K562 (cell line): ENCODE measurements at regions not wholly inside any gene's neighbourhood (a gene's known extent, or its start where the extent isn't known, plus 50 kb on each side); places are given as distances from the start of the nearest gene placed in this dataset.

Source experiments
- ATAC-seq: fragments of 200-7000 bp; cut with Tn5 transposase; 3 replicates; pipeline ENCODE4 v1.9.1; 2020; ENCODE audit warnings: moderate library complexity
- BruUV-seq: library from RNA; stranded (reverse); fragments of 400-500 nt; replicated peaks from 2 replicates; lab custom pipeline; 2021; lab: Mats Ljungman, UMichigan
- CTCF ChIA-PET: fragments of 300-600 bp; formaldehyde crosslinking; extraction: SDS; loops from one replicate; lab custom pipeline; 2021; ENCODE audit warnings: low intra/inter-chr PET ratio; lab: Yijun Ruan, JAX
- POLR2A ChIA-PET: fragments of 300-600, 350-650 bp; sonication (Branson Sonifier 250); formaldehyde crosslinking; extraction: SDS; loops from one replicate; lab custom pipeline; 2021; ENCODE audit warnings: antibody characterized with exemption, inconsistent platforms; lab: Yijun Ruan, JAX
- DNase-seq, 4 experiments: peaks; one replicate each; pipeline versions ENCODE4 v3.0.0 to v3.0.0-alpha.2; 2011 to 2018; ENCODE audit warnings: low spot score in 3 of 4, mixed read lengths in 3 of 4; ENCODE audit errors: extremely low read depth in 1 of 4
- FAIRE-seq: peaks from 2 replicates; lab custom pipeline; 2011; peaks lifted over from hg19 to GRCh38; lab: Jason Lieb, UNC
- H2AFZ ChIP-seq: 2 replicates; pipeline ENCODE4 v1.6.0; 2011; ENCODE audit warnings: low read depth, low read length, control low read depth, inconsistent platforms
- H3K27ac ChIP-seq: fragments of 200-600 bp; 3 replicates; pipeline ENCODE4 v1.8.0; 2011; ENCODE audit warnings: low read depth, mild to moderate bottlenecking, control low read depth, inconsistent platforms, low read length, moderate library complexity, mixed read lengths; ENCODE audit errors: extremely low read depth
- H3K27me3 ChIP-seq, 2 experiments: fragments of 300-600 bp in 1 of 2; 2 replicates in 1 of 2; 3 replicates in 1 of 2; pipeline versions ENCODE4 v1.6.0 to v1.8.0; 2011; ENCODE audit warnings: inconsistent platforms in 2 of 2, low read length in 2 of 2, mild to moderate bottlenecking in 1 of 2, mixed read lengths in 1 of 2, moderate library complexity in 1 of 2; ENCODE audit not compliant: control insufficient read depth in 2 of 2, insufficient read depth in 2 of 2
- H3K36me3 ChIP-seq: fragments of 300-600 bp; 3 replicates; pipeline ENCODE4 v1.8.0; 2011; ENCODE audit warnings: mild to moderate bottlenecking, low read length, inconsistent platforms; ENCODE audit not compliant: control insufficient read depth, insufficient read depth
- H3K4me1 ChIP-seq, 2 experiments: fragments of 200-600 bp in 1 of 2; replicated peaks in 1 of 2; 2 replicates in 1 of 2; 3 replicates in 1 of 2; pipeline versions ENCODE4 v1.5.1 to v1.8.0; 2011; ENCODE audit warnings: inconsistent platforms in 2 of 2, low read length in 2 of 2, mild to moderate bottlenecking in 1 of 2, mixed read lengths in 1 of 2, moderate library complexity in 1 of 2; ENCODE audit not compliant: control insufficient read depth in 2 of 2, insufficient read depth in 2 of 2
- H3K4me2 ChIP-seq: 2 replicates; pipeline ENCODE4 v1.6.1; 2011; ENCODE audit warnings: low read length, control low read depth, inconsistent platforms, mixed read lengths; ENCODE audit not compliant: insufficient read depth
- H3K4me3 ChIP-seq: fragments of 200-600 bp; sonication (generic), shearing (Covaris generic); 2 replicates; pipeline ENCODE4 v1.5.1; 2016; ENCODE audit warnings: control low read depth, inconsistent platforms
- H3K79me2 ChIP-seq: fragments of 200-600 bp; 3 replicates; pipeline ENCODE4 v1.8.0; 2011; ENCODE audit warnings: low read length, inconsistent platforms; ENCODE audit not compliant: control insufficient read depth, insufficient read depth
- H3K9ac ChIP-seq, 2 experiments: 2 replicates each; pipeline versions ENCODE4 v1.6.0 to v1.6.1; 2011; ENCODE audit warnings: low read depth in 2 of 2, low read length in 2 of 2, control low read depth in 1 of 2, inconsistent platforms in 1 of 2, mild to moderate bottlenecking in 1 of 2, mixed read lengths in 1 of 2; ENCODE audit not compliant: insufficient read depth in 1 of 2
- H3K9me1 ChIP-seq: one replicate; pipeline ENCODE4 v1.6.0; 2011; ENCODE audit warnings: inconsistent platforms, mild to moderate bottlenecking, low read length, moderate library complexity; ENCODE audit not compliant: control insufficient read depth, insufficient read depth
- H3K9me3 ChIP-seq: replicated peaks from 2 replicates; pipeline ENCODE4 v1.5.1; 2011; ENCODE audit warnings: low read depth, low read length, inconsistent platforms; ENCODE audit not compliant: control insufficient read depth, insufficient read depth
- H4K20me1 ChIP-seq: replicated peaks from 2 replicates; pipeline ENCODE4 v1.6.1; 2011; ENCODE audit warnings: low read length, inconsistent platforms, mixed read lengths; ENCODE audit not compliant: control insufficient read depth, insufficient read depth
- POLR2AphosphoS5 ChIP-seq: IDR thresholded peaks from 2 replicates; pipeline ENCODE4 v1.6.1; 2011; ENCODE audit warnings: mild to moderate bottlenecking, low read depth, low read length, moderate library complexity; ENCODE audit not compliant: control insufficient read depth, insufficient read depth
- WGBS: fragments of 100-300 bp; shearing (Covaris generic); methylation state at CpG from one replicate; pipeline ENCODE4 v1.1.6; 2016; ENCODE audit warnings: low coverage, mixed read lengths; ENCODE audit not compliant: insufficient coverage; ENCODE audit errors: missing lambda C conversion rate; 5-methylcytosine and 5-hydroxymethylcytosine counted together
- in situ Hi-C: fragments of 300-500 bp; cut with MboI; formaldehyde crosslinking; loops from 4 replicates; pipeline ENCODE4 v1.15.0; 2018; ENCODE audit warnings: inconsistent platforms, mixed read lengths
- intact Hi-C: fragments of 100-400 bp; cut with micrococcal nuclease; formaldehyde crosslinking; loops from 2 replicates; pipeline ENCODE4 v1.14.2; 2022
- TF ChIP-seq, protein P1 (sequence below): IDR thresholded peaks from 2 replicates; pipeline ENCODE4 v1.6.1; 2011; ENCODE audit warnings: borderline replicate concordance, low read depth, mild to moderate bottlenecking, moderate library complexity, low read length; ENCODE audit not compliant: insufficient read depth, poor library complexity, severe bottlenecking

DNA sequence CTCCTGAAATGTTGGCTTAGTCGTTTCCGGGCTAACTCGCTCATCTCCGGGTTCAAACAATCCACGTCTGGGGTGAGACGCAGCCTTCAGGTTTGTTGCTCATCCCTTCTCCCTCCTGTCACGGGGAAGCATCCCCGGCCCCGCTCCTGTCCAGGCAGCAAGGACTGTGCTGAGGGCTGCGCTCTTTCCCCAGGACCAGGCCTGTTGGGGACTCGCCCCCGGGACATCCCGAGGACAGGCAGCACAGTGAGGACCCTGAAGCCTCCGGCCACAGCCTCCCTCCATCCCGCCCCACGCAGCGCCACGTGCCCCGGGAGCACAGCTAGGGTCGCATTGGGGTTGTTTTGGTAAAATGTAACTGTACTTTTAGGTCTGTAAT lies 252.0 kb downstream of the BRD1 start:
- Histone ChIP-seq H3K9me1 (peaks cover 3% of the 10 kb centered on the region), H3K36me3 (peaks cover 4% of the 10 kb centered on the region; the same call in 2 of the 3 replicates), H3K4me2 (no peak overlapping the region), H3K79me2 (peaks cover 34% of the 10 kb centered on the region), H3K9ac (no peak overlapping the region), H3K9me3 (peaks cover 7% of the 10 kb centered on the region), H3K4me1 (peaks cover 0 to 5% of the 10 kb centered on the region in 2 experiments; a peak in 2 of 5 replicates), H3K27me3 (no peaks in the 10 kb centered on the region), H4K20me1 (no peaks in the 10 kb centered on the region; the same call in 1 of the 2 replicates), H2AFZ (no peak overlapping the region), H3K27ac (no peak overlapping the region), H3K4me3 (no peak overlapping the region)
- no peak for FAIRE-seq
- no peak for TF ChIP-seq POLR2AphosphoS5
- TF ChIP-seq, protein P1, sequence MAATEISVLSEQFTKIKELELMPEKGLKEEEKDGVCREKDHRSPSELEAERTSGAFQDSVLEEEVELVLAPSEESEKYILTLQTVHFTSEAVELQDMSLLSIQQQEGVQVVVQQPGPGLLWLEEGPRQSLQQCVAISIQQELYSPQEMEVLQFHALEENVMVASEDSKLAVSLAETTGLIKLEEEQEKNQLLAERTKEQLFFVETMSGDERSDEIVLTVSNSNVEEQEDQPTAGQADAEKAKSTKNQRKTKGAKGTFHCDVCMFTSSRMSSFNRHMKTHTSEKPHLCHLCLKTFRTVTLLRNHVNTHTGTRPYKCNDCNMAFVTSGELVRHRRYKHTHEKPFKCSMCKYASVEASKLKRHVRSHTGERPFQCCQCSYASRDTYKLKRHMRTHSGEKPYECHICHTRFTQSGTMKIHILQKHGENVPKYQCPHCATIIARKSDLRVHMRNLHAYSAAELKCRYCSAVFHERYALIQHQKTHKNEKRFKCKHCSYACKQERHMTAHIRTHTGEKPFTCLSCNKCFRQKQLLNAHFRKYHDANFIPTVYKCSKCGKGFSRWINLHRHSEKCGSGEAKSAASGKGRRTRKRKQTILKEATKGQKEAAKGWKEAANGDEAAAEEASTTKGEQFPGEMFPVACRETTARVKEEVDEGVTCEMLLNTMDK, result no peak
- 89% methylated on average over 5 of the region's 20 CpGs for WGBS
- ATAC-seq, result no peak
- ChIA-PET POLR2A (no interaction called here), CTCF (no interaction called here)
- no peak for DNase-seq
- intact Hi-C loops, result no loop called here
- in situ Hi-C loops, result no loop called here
- no TSS peak for BruUV-seq
